A549 (cell line): ENCODE measurements at regions not wholly inside any gene's neighbourhood (a gene's known extent, or its start where the extent isn't known, plus 50 kb on each side); places are given as distances from the start of the nearest gene placed in this dataset.

Experiments
- ATAC-seq, 2 experiments: fragments of 200-7000 bp in 1 of 2; fragments of >200 bp in 1 of 2; cut with Nextera tagmentation in 1 of 2; cut with Tn5 transposase in 1 of 2; 3 replicates each; pipeline versions ENCODE4 v1.8.0 to v1.9.1; 2018 to 2020; ENCODE audit warnings: mild to moderate bottlenecking in 1 of 2, moderate library complexity in 1 of 2
- CTCF ChIA-PET: fragments of 300-600 bp; sonication (Branson Sonifier 250); formaldehyde crosslinking; extraction: SDS; loops from one replicate; lab custom pipeline; 2021; ENCODE audit warnings: antibody characterized with exemption, inconsistent platforms; lab: Yijun Ruan, JAX
- POLR2A ChIA-PET: fragments of 350-600 bp; formaldehyde crosslinking; extraction: SDS; loops from one replicate; lab custom pipeline; 2021; ENCODE audit warnings: antibody characterized with exemption, inconsistent platforms; lab: Yijun Ruan, JAX
- DNase-seq, 2 experiments: peaks; one replicate each; pipeline versions ENCODE4 v3.0.0 to v3.0.0-alpha.2; 2011 to 2016; ENCODE audit warnings: low read depth in 1 of 2, low spot score in 1 of 2
- FAIRE-seq: peaks from 2 replicates; lab custom pipeline; 2011; peaks lifted over from hg19 to GRCh38; lab: Jason Lieb, UNC
- H3K27ac ChIP-seq, 2 experiments: fragments of >200 bp; sonication (Bioruptor Twin); formaldehyde crosslinking; 3 replicates each; pipeline ENCODE4 v1.5.1; 2016 to 2017
- H3K4me1 ChIP-seq: fragments of >200 bp; sonication (Bioruptor Twin); formaldehyde crosslinking; 3 replicates; pipeline ENCODE4 v1.6.1; 2016
- H3K4me2 ChIP-seq: fragments of >200 bp; sonication (Bioruptor Twin); formaldehyde crosslinking; 3 replicates; pipeline ENCODE4 v1.6.1; 2016
- H3K4me3 ChIP-seq: fragments of >200 bp; sonication (Bioruptor Twin); formaldehyde crosslinking; 3 replicates; pipeline ENCODE4 v1.5.1; 2016
- H3K9me3 ChIP-seq: fragments of >200 bp; sonication (Bioruptor Twin); formaldehyde crosslinking; 3 replicates; pipeline ENCODE4 v1.6.1; 2016
- BHLHE40 ChIP-seq: IDR thresholded peaks from 2 replicates; pipeline ENCODE4 v1.6.1; 2012; ENCODE audit warnings: low read depth, low read length, inconsistent platforms
- CBX8 ChIP-seq: fragments of 200-600 bp; sonication (generic); IDR thresholded peaks from 2 replicates; pipeline ENCODE4 v1.6.1; 2016
- EHF ChIP-seq: fragments of 250-450 bp; sonication (Bioruptor Pico); IDR thresholded peaks from 2 replicates; pipeline ENCODE4 v1.5.0; 2020; ENCODE audit warnings: mild to moderate bottlenecking
- EHMT2 ChIP-seq: fragments of 200-600 bp; sonication (generic); IDR thresholded peaks from 2 replicates; pipeline ENCODE4 v1.6.1; 2016; ENCODE audit warnings: antibody characterized with exemption, low read depth, mild to moderate bottlenecking, moderate library complexity
- EP300 ChIP-seq, 2 experiments: fragments of >200 bp; sonication (Bioruptor Twin); formaldehyde crosslinking; IDR thresholded peaks; 2 replicates in 1 of 2; 3 replicates in 1 of 2; pipeline ENCODE4 v1.6.1; 2016 to 2017
- FOSB ChIP-seq: fragments of 250-450 bp; sonication (Bioruptor Pico); IDR thresholded peaks from 2 replicates; pipeline ENCODE4 v1.5.0; 2020; ENCODE audit warnings: mild to moderate bottlenecking, moderate library complexity
- FOXS1 ChIP-seq: fragments of 250-450 bp; sonication (Bioruptor Pico); IDR thresholded peaks from 2 replicates; pipeline ENCODE4 v1.5.0; 2020; ENCODE audit warnings: mild to moderate bottlenecking, moderate library complexity
- HOXA7 ChIP-seq: fragments of 250-450 bp; sonication (Bioruptor Pico); IDR thresholded peaks from 2 replicates; pipeline ENCODE4 v1.5.0; 2020; ENCODE audit warnings: mild to moderate bottlenecking, moderate library complexity
- HOXB13 ChIP-seq: fragments of 250-450 bp; sonication (Bioruptor Pico); IDR thresholded peaks from 2 replicates; pipeline ENCODE4 v1.5.0; 2020; ENCODE audit warnings: low read depth, mild to moderate bottlenecking, moderate library complexity
- HOXB5 ChIP-seq: fragments of 250-450 bp; sonication (Bioruptor Pico); IDR thresholded peaks from 2 replicates; pipeline ENCODE4 v1.5.0; 2020; ENCODE audit warnings: mild to moderate bottlenecking, moderate library complexity
- KDM1A ChIP-seq: fragments of 200-600 bp; sonication (generic); IDR thresholded peaks from 2 replicates; pipeline ENCODE4 v1.6.1; 2016; ENCODE audit warnings: low read depth, mild to moderate bottlenecking
- MAFK ChIP-seq: fragments of 450-650 bp; IDR thresholded peaks from 2 replicates; pipeline ENCODE4 v1.6.1; 2014; ENCODE audit not compliant: partially characterized antibody
- MYC ChIP-seq: IDR thresholded peaks from 2 replicates; pipeline ENCODE4 v1.6.1; 2012; ENCODE audit warnings: mild to moderate bottlenecking, inconsistent platforms, low read length, improper control_type of control experiment, borderline replicate concordance
- NFE2L2 ChIP-seq: fragments of 150-350 bp; conservative IDR thresholded peaks from 2 replicates; pipeline ENCODE4 v1.6.1; 2014; ENCODE audit warnings: low read length
- PHF8 ChIP-seq: fragments of 200-600 bp; sonication (generic); IDR thresholded peaks from 2 replicates; pipeline ENCODE4 v1.6.1; 2016; ENCODE audit warnings: low read depth, mild to moderate bottlenecking, antibody characterized with exemption, moderate library complexity, borderline replicate concordance
- RAD21 ChIP-seq, 2 experiments: fragments of >200 bp in 1 of 2; sonication (Bioruptor Twin) in 1 of 2; formaldehyde crosslinking in 1 of 2; IDR thresholded peaks in 1 of 2; conservative IDR thresholded peaks in 1 of 2; 2 replicates in 1 of 2; 3 replicates in 1 of 2; pipeline ENCODE4 v1.6.1; 2012 to 2018; ENCODE audit warnings: inconsistent platforms in 1 of 2
- RARB ChIP-seq: fragments of 250-450 bp; sonication (Bioruptor Pico); IDR thresholded peaks from 2 replicates; pipeline ENCODE4 v1.8.0; 2021; ENCODE audit warnings: mild to moderate bottlenecking, moderate library complexity
- RCOR1 ChIP-seq: fragments of 150-350 bp; IDR thresholded peaks from 2 replicates; pipeline ENCODE4 v1.6.1; 2014; ENCODE audit warnings: antibody characterized with exemption, low read length, low read depth
- RFX5 ChIP-seq: fragments of 450-650 bp; IDR thresholded peaks from 2 replicates; pipeline ENCODE4 v1.7.1; 2014; ENCODE audit warnings: antibody characterized with exemption, mild to moderate bottlenecking, moderate library complexity
- SMC3 ChIP-seq: fragments of >200 bp; sonication (Bioruptor Twin); formaldehyde crosslinking; IDR thresholded peaks from 3 replicates; pipeline ENCODE4 v1.6.1; 2018; ENCODE audit warnings: inconsistent platforms
- TP53 ChIP-seq: fragments of 250-450 bp; sonication (Bioruptor Pico); IDR thresholded peaks from 2 replicates; pipeline ENCODE4 v1.5.0; 2021; ENCODE audit warnings: mild to moderate bottlenecking, moderate library complexity
- ZFP36 ChIP-seq: fragments of 450-650 bp; IDR thresholded peaks from 2 replicates; pipeline ENCODE4 v1.6.1; 2014; ENCODE audit warnings: borderline replicate concordance; ENCODE audit not compliant: partially characterized antibody
- WGBS: methylation state at CpG from one replicate; pipeline ENCODE4 v1.1.6; 2017; ENCODE audit errors: missing lambda C conversion rate; 5-methylcytosine and 5-hydroxymethylcytosine counted together
- TF ChIP-seq, protein P1 (sequence below): fragments of >200 bp; sonication (Bioruptor Twin); formaldehyde crosslinking; IDR thresholded peaks from 2 replicates; pipeline ENCODE4 v1.6.1; 2016
- TF ChIP-seq, protein P2 (sequence below): IDR thresholded peaks from 2 replicates; pipeline ENCODE4 v1.6.1; 2012
- TF ChIP-seq, protein P3 (sequence below): fragments of 450-650 bp; IDR thresholded peaks from 2 replicates; pipeline ENCODE4 v1.6.1; 2014; ENCODE audit warnings: antibody characterized with exemption

DNA sequence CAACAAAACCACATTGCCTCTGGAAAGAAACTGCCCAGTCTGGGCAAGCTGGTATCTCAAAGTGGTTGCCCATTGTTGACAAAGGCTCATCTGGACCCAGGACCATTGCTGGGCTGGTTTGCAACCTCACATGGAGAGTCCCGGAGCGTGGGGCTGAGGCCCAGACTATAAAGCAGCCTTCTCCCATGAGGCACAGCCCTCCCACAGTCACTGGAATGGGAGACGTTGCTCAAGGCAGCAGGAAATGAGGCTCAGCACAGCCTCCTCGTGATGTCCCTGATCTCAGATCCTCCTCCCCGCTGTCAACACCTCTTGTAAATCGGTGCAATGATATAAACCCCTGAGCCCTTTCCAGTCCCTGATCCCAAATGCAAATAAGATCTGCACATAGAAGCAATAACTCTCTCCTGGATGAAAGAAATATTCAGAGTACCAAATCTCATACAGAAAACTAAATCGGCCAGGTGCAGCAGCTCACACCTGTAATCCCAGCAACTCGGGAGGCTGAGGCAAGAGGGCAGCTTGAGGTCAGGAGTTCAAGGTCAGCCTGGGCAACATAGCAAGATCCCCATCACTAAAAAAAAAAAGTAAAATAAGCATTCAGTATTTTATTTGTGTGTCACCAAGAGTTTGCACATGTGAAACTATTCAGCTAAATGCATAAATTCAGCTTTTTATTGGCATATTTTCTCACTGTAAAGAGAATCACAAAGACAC, 103.0 kb upstream of the RREB1 start:
- H3K9me3 ChIP-seq: no peaks in the 10 kb centered on the region
- POLR2A ChIA-PET: no interaction called here
- no peaks in the 10 kb centered on the region for H3K4me1 ChIP-seq
- 65% methylated on average over 8 of the region's 8 CpGs for WGBS
- no peak overlapping the region for H3K27ac ChIP-seq
- CTCF ChIA-PET: interaction anchor here (0.6 kb wide), 1 partner anchor 16 kb away, joined by 3 read pairs; no protein-coding TSS in a partner anchor
- no peak overlapping the region for H3K4me2 ChIP-seq
- ATAC-seq: no peak
- TF ChIP-seq RFX5 (no peak), PHF8 (no peak), HOXB13 (CRISPR knock-in tag) (no peak), RCOR1 (no peak), TP53 (CRISPR knock-in tag) (no peak), RAD21 (conservative IDR thresholded peaks at IDR 0.05 in 1 of 2, IDR thresholded peaks at IDR 0.05 in 1 of 2) (no peak), MAFK (no peak), SMC3 (no peak), HOXB5 (CRISPR knock-in tag) (no peak), BHLHE40 (no peak), NFE2L2 (no peak), RARB (CRISPR knock-in tag) (no peak), MYC (no peak)
- TF ChIP-seq, protein P1, sequence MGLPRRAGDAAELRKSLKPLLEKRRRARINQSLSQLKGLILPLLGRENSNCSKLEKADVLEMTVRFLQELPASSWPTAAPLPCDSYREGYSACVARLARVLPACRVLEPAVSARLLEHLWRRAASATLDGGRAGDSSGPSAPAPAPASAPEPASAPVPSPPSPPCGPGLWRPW: no peak
- TF ChIP-seq, protein P2, sequence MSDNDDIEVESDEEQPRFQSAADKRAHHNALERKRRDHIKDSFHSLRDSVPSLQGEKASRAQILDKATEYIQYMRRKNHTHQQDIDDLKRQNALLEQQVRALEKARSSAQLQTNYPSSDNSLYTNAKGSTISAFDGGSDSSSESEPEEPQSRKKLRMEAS: no peak
- TF ChIP-seq, all 56 proteins: peak for 0
- DNase-seq (no peak), FAIRE-seq (no peak)
- no peak overlapping the region for H3K4me3 ChIP-seq

DNA sequence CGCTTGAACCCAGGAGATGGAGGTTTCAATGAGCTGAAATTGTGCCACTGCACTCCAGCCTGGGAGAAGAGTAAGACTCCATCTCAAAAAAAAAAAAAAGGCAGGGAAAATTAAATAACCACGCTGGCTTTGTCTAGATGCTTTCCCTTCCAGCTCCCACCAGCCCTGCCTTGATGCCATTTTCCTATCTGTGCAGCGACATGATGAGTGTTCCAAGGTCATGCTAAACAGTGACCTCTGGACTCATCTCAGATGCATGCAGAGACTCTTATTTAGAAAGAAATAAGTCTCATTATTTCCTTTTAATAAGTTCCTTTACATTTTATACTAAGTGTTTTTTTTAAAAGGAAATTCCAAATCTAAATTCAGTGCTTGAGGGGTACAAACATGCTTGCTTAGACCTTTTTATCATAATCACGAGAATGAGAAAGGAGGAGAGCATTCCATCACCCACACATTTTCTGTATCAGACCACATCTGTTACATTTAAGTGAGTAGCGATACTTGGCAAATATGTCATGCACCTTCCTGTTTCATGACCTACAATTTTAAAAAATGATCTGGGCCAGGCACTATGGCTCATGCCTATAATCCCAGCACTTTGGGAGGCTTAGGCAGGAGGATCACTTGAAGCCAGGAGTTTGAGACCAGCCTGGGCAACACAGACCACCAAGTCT, 101.1 kb upstream of the RREB1 start:
- WGBS: 86% methylated on average over 5 of the region's 5 CpGs

DNA sequence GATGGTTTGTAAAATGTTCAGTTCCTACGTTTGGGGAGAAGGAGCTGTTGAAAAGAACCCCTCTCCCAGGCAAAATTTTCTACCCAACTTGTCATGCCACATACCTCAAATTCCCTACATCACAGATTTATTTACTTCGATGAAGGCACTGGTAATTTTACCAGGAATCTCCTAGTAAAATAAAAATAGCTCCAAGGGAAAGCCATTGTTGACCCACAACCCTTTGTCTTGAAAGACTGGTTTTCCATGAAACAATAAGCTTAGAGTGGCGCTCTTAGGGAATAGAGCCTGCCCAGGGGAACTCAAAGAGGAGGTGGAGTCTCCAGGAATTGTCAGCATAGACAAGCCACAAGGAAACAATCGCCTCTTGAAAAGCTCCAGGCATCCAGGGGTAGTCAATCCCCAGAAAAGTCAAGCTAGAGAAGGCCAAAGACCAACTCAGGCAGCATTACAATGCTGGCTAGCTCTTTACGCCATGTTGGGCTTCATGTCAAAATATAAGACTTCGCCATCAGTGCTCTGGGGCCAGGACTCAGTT, 99.2 kb upstream of the RREB1 start:
- no peaks in the 10 kb centered on the region for H3K4me1 ChIP-seq
- H3K27ac ChIP-seq: no peak overlapping the region
- WGBS: 62% methylated on average over 6 of the region's 6 CpGs
- H3K4me2 ChIP-seq: no peak overlapping the region
- DNase-seq (no peak), ATAC-seq (no peak), FAIRE-seq (no peak)
- ChIA-PET CTCF (no interaction called here), POLR2A (no interaction called here)
- H3K9me3 ChIP-seq: no peaks in the 10 kb centered on the region
- no peak overlapping the region for H3K4me3 ChIP-seq
- no peak for TF ChIP-seq FOXS1 (CRISPR knock-in tag)
- TF ChIP-seq RFX5: no peak

More for the DNA sequence above, 101.1 kb upstream of the RREB1 start:
- Histone ChIP-seq H3K9me3 (no peaks in the 10 kb centered on the region), H3K4me2 (no peak overlapping the region), H3K4me1 (no peaks in the 10 kb centered on the region), H3K4me3 (no peak overlapping the region), H3K27ac (no peak overlapping the region)
- no peak for TF ChIP-seq CBX8
- no peak for TF ChIP-seq FOSB (CRISPR knock-in tag)
- DNase-seq (no peak), FAIRE-seq (no peak), ATAC-seq (no peak)
- ChIA-PET POLR2A (interaction anchor here (0.5 kb wide), 1 partner anchor 265 kb away, joined by 10 read pairs; no protein-coding TSS in a partner anchor), CTCF (no interaction called here)

DNA sequence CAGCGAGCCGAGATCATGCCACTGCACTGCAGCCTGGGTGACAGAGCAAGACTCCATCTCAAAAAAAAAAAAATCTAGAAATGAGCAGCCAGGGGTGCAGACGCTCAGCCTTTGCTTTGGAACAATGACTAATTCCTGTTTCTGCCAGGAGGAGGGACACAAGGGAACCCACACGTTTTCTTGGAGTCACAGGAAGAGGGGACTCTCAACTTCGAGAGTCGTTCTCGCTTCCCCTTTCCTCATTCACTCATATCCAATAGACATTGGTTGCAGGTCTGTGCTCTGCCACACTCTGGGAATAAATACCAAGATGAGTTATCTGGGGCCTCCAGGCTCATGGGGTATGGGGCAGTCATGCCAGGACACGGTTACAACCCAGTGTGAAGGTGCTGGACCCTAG, 91.5 kb upstream of the RREB1 start:
- DNase-seq (no peak), ATAC-seq (no peak), FAIRE-seq (no peak)
- no peak overlapping the region for H3K4me3 ChIP-seq
- WGBS: 76% methylated on average over 8 of the region's 8 CpGs
- CTCF ChIA-PET: no interaction called here
- POLR2A ChIA-PET: no interaction called here
- no peaks in the 10 kb centered on the region for H3K4me1 ChIP-seq
- H3K27ac ChIP-seq: no peak overlapping the region
- H3K4me2 ChIP-seq: no peak overlapping the region
- no peaks in the 10 kb centered on the region for H3K9me3 ChIP-seq
- no peak for TF ChIP-seq EHF (CRISPR knock-in tag)
- no peak for TF ChIP-seq TP53 (CRISPR knock-in tag)
- no peak for TF ChIP-seq KDM1A
- no peak for TF ChIP-seq EHMT2
- TF ChIP-seq ZFP36: no peak
- no peak for TF ChIP-seq CBX8
- TF ChIP-seq FOXS1 (CRISPR knock-in tag): no peak
- TF ChIP-seq HOXA7 (CRISPR knock-in tag): no peak
- no peak for TF ChIP-seq BHLHE40
- TF ChIP-seq EP300 (IDR thresholded peaks at IDR 0.05): no peak
- TF ChIP-seq, protein P3, sequence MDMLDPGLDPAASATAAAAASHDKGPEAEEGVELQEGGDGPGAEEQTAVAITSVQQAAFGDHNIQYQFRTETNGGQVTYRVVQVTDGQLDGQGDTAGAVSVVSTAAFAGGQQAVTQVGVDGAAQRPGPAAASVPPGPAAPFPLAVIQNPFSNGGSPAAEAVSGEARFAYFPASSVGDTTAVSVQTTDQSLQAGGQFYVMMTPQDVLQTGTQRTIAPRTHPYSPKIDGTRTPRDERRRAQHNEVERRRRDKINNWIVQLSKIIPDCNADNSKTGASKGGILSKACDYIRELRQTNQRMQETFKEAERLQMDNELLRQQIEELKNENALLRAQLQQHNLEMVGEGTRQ: no peak
- no peak for TF ChIP-seq RAD21 (conservative IDR thresholded peaks at IDR 0.05 in 1 of 2, IDR thresholded peaks at IDR 0.05 in 1 of 2)
